ENCODE measurements at regions not wholly inside any gene's neighbourhood (a gene's known extent, or its start where the extent isn't known, plus 50 kb on each side); places are given as distances from the start of the nearest gene placed in this dataset.

DNA sequence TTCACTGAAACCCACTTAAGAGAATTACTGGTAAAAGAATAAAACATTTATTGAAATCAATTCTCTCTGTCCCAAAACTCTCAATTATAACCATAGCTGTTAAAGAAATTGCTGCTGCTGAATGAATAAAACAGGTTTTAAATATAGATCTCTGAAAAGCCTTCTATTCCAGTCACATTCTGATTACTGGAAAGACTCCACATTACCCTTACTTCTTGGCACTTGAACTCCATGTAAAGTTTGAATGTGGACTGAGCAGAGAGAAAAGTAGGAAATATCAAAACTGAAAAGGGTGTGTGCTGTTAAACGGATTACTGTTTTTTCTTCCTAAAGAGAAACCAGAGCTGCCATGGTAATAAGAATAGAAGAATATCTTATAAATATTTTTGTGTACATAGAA lies 655.3 kb upstream of the SETBP1 start:
- no peak for DNase-seq

DNA sequence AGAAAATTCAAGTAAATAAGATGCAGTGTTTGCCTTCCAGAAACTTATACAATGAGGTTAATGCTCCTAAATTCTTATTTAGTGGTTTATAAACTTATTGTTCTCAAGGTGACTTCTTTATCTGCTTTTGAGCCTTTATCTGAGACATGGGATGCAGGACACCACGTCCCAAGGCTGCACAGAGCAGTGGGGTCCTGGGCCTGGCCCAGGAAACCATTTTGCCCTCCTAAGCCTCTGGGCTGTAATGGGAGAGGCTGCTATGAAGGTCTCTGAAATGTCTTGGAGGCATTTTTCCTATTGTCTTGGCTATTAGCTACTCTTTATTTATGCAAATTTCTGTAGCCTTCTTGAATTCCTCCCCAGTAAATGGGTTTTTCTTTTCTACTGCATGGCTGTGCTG lies 652.6 kb upstream of the SETBP1 start:
- DNase-seq: no peak

DNA sequence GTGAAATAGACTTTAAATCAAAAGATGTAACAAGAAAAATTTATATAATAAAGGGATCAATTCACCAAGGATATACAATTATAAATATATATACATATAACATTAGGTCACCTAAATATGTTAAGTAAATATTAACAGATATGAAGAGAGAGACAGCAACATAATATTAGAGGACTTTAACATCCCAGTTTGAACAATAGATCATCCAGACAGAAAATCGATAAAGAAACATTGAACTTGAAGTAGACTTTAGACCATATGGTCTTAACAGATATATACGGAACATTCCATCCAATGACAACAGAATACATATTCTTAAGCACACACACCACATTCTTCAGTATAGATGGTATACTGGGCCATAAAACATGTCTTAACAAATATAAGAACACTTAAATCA lies 649.6 kb upstream of the SETBP1 start:
- DNase-seq: no peak

DNA sequence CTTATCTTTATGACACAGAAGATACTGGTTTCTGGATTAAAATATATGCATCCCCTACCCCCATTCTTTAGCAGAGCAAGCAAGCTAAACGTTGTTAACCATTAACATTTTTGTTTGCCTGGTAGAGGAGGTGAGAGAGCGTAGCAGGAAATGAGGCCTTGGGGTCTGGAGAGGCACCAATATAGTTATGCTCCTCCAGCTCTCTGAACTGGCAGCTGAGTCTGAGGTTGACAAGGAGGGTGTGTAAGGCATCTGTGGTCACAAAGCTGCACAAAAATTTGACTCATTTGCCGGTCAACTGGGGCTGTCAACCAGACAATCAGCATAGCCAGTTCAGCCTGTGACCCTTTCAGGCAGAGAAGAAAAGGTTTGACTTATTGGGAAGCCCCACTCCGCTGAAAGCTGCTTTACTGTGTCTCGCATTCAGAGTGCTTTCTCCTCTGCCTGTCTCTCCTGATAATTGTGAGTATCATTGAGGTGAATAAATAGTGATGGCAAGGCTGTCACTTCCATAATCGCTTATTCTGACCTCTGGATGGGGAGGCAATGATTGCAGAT lies 647.5 kb upstream of the SETBP1 start:
- no peak for DNase-seq

DNA sequence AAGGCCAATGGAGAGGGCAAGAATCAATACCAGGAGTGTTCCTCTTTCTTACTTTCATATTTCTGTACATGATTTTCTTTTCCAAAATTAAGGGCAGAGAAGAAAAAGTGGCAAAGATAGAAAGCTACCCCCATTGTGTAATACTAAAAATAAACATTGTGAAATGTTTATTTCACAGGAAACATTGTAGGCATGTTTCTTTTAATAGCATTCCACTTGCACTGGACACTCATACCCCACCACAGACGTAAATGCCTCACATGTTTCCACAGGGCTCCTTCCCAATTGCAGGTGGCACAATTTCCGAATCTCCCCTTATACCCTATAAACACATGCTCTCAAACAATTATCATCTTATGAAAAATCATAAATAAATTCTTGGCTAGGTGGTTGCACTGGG lies 645.1 kb upstream of the SETBP1 start:
- DNase-seq: no peak

DNA sequence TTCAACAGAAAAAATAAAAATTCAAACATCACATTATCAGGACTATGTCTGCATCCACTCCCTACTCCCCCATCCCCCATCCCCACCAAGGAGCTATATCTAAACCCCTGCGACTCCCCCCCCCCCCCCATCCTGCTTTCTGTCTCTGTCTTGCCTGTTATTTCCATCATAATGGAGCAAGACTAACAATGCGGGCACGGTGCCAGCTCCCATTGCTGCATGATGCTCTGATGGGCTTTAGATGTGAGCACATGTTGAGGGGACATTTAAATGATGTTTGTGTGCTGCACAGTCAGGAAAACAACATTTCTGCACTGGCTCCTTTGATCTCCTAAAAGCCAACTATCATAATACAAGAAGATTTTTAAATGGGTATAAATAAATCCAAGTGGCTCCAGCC lies 644.2 kb upstream of the SETBP1 start:
- no peak for DNase-seq

DNA sequence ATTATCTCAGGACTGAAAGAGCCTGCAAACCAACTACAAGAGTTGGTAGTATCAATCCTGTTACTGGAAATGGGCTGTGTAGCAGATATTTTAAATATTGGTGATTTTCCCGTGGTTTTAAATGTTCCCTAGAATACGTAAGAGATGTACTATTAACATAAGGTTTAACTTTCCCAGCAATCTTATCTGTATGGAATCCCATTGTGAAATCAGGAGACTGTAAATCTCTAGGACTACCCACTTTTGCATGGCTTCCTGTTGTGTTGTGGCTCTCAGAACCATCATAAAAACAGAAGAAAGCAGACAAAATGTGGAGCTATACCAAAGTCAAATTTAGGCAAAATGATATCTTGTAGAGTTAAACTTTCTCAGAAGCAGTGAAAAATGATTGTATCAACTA lies 641.5 kb upstream of the SETBP1 start:
- no peak for DNase-seq

DNA sequence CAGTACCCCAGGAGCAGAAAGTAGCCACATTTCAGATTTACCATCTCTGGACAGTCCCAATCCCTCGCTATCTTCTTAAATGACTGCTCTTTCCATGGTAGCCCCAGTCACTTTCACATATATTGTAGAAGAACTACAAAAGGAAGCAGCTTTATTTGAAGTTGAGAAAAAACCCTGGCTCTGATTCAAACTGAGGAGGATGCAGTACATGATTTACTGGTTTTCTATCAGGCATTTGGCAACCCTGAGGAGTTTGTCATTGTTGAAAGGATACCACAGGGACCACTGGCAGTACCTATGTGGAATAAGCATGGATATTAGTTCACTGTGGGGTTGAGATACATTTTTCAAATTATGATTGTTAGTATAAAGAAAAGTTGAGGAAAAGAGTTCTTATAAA lies 640.9 kb upstream of the SETBP1 start:
- no peak for DNase-seq

DNA sequence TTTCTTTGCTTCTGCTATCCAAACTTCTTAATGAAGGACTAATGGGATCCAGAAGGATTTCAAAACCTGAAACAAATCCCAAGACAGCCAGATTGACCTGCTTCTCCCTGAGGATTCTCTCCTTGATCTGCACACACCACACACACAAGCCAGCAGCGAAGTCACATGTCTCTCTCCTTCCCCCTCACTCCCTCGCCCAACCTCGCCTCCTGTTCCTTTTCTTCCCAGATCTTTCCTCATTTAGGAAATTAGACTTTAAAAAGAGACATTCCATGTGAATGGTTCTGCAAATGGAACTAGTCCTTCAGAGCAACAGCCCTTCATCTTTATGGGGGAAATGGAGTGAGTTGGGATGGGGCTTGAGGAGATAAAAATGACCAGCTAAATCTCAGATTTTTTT lies 639.1 kb upstream of the SETBP1 start:
- DNase-seq: no peak

DNA sequence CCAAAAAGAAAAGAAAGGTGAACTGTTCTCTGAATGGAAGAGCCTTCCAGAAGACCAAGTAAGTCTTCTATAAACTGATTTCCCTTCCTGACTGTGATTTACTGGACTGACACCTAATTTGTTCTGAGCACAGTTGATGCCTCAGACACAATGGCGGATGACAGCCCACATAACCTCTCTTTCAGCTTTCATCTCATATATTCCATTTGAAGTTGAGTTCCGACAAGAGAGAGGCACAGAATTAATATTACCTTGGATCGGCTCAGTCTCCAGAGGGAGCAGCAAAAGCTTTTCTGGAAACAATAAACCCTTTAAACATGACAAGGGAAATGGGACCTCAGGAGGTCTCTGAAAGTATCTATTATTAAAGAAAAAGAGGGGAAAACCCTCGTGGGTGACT lies 638.7 kb upstream of the SETBP1 start:
- no peak for DNase-seq

DNA sequence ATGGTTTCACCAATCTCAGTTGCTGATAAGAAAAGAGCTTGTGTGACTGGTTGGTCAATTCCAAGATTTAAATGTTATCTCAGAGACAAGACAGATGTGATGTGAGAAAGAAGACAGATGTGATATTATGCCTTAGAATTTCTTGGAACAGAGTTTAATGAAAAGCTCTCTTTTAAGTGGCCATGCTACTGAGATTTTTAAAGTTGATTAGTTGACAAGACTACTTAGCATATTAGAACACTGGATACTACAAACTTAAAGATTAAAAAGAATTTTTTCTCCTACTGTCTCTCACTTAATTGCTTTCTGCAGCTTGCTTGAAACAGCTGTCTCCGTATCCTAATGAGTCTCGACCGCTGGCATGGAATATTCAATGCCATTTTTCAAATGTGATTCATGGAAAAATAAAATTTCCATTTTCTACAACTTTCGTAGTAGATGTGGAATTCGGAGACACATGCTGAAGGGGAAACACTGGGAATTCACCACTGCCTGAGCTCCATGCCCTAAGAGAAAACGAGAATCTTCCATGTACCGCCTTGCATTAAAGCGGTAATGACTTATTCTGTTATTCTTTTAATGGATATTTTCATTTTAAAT lies 634.2 kb upstream of the SETBP1 start:
- DNase-seq: no peak

DNA sequence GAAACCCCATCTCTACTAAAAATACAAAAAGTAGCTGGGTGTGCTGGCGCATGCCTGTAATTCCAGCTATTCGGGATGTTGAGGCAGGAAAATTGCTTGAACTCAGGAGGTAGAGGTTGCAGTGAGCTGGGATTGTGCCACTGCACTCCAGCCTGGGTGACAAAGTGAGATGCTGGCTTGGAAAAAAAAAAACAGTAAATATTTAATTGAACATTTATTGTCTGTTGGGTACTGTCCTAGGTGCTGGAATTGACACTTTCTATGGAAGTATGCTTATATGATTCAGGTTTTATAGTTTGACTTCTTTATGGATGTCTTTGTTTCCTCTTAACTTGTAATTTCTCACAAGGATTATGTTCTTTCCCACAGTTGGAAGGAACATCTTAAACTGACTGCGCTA lies 633.1 kb upstream of the SETBP1 start:
- no peak for DNase-seq

DNA sequence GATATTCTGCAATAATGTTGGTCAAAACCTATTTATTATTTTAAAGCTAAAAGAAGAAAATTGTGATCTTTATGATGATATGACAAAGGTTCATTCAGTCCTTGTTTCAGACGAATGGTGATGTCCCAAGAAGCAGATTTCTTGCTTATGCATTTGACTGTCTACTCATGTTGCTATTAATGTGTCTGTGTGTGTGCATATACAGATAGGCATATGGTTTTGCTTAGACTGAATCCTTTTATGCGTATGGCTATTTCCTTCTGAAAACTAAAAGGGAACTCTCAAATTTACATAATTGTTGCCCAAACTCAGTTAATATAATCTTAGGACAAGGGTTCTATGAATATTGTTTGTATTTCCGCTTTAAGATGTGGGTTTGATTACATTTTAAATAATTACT lies 632.3 kb upstream of the SETBP1 start:
- DNase-seq: no peak

DNA sequence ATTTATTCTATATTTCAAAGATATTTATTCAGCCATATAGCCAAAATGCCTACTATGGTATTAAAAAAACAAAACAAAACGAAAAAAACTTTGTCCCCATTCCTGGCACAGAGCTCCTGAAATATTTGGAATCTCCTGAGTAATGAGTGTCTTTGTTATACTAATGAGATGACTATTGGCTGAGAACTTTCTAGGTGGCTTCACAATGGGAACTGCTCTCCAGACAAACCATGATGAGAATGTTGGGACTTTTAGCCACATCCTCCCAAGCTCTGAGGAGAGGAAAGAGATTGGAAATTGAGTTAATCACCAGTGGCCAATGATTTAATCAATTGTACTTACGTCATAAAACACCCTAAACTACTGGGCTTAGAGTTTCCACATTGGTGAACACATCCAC lies 631.8 kb upstream of the SETBP1 start:
- no peak for DNase-seq

DNA sequence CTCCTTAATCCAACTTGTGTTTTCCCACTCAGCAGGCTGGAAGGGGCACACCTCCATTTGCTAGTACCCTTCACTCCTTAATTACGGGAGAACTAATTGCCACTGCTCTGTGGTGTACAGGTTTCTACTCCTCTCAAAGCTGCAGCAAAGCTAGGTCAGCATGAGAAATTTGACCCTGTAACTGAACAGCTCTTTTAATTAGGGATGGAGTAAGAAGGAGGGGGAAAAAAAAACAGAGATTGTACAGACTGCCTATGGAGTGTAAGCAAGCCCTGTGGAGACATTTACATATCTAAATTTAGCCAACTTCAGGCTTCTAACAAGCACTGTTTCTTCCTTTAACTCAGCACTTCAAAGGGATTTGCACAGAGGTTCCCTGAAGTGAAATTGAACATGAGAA lies 629.7 kb upstream of the SETBP1 start:
- no peak for DNase-seq

DNA sequence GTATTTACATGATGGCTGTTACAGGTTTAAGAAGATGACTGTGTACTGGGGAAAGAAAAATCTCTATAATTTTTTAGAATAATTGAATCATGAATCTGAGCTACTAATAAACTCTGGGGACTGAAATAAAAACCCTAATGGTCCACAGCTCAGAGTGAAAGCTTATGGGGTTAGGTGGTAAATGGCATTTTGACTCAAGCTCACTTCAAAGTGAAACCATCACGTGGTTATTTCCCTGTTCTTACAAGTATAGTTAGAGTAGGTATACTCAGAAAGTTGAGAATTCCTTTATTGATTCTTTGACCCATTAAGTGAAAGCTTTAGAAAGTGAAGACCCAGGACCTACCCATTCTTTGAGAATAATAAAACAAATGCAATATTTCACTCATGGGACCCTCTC lies 626.2 kb upstream of the SETBP1 start:
- no peak for DNase-seq

DNA sequence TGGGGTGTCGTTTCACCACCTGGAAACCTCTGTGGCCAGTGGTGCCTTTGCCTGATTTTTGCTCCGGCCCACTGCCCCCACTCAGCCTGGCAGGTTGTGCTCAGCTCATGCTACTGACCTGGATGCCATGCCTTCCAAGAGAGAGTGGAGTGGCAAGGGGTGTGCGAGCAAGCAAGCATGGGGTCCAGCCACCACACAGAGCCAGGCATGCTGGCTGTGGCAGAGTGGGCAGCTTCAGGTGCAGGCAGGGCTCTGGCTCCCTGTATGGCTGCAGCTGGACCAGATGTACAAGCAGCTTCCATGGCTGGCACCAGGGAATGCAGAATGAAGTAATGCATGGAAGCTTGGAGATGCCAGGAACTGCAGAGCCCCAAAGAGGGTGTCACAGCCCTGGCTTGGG lies 620.5 kb upstream of the SETBP1 start:
- no peak for DNase-seq

DNA sequence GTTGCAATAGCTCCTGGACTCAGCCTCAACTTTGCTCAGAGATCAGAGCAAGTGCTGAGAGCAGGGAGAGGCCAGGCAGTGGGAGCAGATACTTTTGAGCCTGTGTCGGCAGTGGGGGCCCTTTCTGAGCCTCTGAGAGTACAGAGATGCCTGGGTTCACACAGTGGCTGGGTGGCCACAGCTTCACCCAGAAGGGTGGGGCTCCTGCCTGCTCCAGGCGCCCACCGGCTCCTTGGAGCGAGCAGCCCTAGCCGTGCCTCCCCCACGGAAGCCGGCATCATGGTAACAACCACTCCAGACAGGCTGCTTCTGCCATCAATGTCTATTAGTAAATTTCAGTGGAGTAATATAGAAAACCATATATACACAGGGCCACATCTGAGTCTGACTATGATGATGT lies 619.2 kb upstream of the SETBP1 start:
- no peak for DNase-seq

DNA sequence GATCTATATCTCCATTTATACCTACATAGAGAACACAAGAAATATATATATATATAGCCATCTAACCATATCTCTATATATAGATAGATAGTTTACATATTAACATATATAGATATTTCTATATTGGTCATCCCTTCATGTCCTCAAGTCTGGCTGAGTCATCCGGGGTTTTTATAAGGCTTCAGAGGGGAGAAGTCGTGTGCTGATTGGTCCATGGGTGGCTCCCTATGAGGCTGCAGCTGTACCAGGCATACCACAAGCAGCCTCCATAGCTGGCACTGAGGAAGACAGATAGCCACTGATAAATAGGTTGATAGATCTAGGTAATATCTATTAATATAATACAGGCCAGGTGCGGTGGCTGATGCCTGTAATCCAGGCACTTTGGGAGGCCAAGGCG lies 618.3 kb upstream of the SETBP1 start:
- DNase-seq: no peak

DNA sequence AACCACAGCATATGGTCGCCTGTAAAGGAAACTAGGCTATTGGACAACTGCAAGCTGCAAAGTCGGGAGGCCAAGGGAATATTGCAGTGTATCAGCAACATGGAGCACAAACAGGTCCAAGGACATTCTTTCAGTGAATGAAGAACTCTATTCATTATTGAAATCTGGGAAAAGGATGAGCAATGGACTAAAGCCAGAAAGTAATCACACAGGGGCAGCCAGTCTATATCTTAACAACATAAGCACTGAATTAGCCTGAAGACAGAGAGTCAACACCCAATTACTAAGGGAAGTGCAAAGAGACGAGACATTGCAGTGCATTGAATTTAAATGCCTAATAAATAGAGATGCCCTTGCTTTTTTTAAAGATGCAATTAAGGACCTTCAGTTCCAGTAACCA lies 615.5 kb upstream of the SETBP1 start:
- DNase-seq: no peak

DNA sequence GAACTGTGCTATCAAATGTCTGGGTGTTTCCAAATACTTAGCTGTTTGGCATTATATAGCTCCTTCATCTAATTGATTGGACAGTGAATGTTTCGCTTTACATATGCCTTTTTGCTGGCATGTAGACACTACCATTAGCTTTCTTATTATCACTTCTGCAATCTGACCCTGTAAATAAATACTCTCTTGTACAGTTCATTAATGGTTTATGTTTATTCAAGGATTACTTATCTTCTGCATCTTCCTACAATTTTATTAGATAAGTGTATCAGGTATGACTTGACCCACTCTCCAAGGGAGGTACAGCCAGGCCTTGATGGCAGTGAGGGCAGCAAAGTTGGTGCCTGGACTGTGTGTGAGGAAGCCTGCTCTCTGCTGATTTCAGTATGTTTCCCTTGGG lies 614.1 kb upstream of the SETBP1 start:
- no peak for DNase-seq

DNA sequence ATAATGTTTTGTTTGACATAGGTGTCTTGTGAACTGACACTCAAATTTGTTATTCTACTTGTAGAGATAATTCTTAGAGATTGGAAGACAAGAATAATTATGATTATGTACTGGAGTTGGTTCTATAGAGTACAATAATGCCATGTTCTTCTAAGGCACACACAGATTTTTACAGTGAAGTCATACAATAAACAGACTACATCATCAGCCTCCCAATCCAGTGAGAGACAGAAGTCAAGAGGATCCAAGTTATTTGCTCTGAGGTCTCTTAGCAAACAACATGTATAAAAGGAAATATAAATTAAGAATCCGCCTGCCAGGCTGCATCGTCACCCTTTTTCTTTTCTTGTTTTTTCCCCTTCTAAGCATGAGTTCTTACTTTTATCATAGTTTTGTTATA lies 613.5 kb upstream of the SETBP1 start:
- DNase-seq: no peak

DNA sequence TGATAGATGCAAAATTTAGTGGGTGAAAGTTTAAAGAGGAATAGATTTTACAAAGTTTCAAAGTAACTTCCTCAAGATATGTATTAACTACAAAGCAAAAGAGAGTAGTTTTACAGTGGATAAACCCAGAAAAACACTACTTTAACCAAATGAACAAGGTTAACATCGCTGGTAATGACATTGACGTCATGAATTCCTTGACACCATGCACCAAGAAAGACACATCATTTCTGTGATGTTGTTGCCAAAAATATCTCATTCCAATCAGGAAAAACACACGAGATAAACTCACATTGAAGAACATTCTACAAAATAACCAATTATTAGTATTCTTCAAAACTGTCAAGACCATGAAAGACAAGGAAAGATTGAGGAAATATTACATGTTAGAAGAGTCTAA lies 605.6 kb upstream of the SETBP1 start:
- no peak for DNase-seq

DNA sequence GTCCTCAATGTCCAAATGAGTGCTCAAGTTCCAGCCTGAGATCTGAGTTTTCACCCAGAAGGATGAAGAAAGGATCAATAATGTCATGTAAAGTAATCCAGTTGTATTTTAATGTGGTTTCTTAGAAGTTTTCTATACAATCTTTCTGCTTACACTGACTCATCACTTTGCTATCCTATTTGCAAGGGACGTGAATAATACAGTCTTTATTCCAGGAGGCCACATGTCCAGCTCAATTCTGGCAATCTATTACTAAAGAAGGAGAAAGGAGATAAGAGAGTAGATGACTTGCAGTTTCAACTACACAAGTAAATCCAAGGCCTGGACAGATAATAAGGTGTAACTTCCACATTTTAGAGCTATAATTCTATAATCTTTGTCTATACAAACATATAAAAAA lies 601.1 kb upstream of the SETBP1 start:
- DNase-seq: no peak

DNA sequence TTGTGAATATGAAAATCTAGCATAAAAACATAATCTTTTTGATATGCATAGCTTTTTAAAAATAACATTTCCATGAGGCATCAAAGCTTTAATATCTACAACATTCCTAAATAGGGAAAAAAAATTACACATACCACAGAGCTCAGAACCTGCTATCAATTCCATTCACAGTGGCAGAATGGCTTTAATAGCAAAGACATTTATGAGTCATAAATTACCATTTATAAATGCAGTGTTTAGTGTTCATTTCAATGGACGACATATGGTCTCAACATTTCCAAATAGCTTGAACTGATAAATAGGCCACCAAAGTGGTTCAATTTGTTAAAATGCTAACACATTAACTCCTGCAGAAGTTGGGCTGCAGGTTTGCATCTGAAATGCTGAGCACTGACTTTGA lies 600.6 kb upstream of the SETBP1 start:
- DNase-seq: no peak

DNA sequence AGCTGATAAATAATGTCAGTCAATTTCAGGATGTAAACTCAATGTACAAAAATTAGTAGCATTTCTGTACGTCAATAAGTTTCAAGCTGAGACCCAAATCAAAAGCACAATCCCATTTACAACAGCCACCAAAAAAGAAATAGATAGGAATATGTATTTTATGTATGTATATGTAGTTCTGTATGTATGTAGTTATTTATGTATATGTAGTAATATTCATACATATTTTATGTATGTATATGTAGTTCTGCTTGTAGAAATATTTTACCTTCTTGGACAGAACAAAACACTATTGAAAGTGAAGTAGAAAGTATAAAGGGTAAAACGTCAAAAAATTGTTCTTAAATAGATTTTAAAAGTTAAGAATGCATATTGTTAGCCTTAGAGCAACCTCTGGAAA lies 591.0 kb upstream of the SETBP1 start:
- no peak for DNase-seq

Measured in islet precursor cell (in vitro differentiated cells).